Naive thymus-derived CD8-positive, alpha-beta T cell (primary cell): ENCODE measurements at regions not wholly inside any gene's neighbourhood (a gene's known extent, or its start where the extent isn't known, plus 50 kb on each side); places are given as distances from the start of the nearest gene placed in this dataset.

Source experiments
- ATAC-seq, 2 donors: fragments of 150-1000 bp; cut with Tn5 transposase in 1 of 2; sonication (Bioruptor Pico), chemical (Tn5 transposase) in 1 of 2; 1 replicate in 1 of 2; 2 replicates in 1 of 2; pipeline ENCODE4 v1.10.0; 2021; ENCODE audit warnings: mild to moderate bottlenecking in 2 of 2, moderate library complexity in 2 of 2
- POLR2A ChIA-PET: fragments of 350-600 bp; sonication (Branson Sonifier 250); formaldehyde crosslinking; loops from one replicate; lab custom pipeline; 2021; ENCODE audit warnings: antibody characterized with exemption; lab: Charles Lee
- DNase-seq, 10 donors: peaks; one replicate each; pipeline versions ENCODE4 v3.0.0 to v3.0.0-alpha.2; 2020 to 2022
- H3K27ac Mint-ChIP-seq, 10 donors: one replicate each; pipeline ENCODE4 v1.8.0; 2020 to 2022; ENCODE audit warnings: mild to moderate bottlenecking in 10 of 10, mixed read lengths in 10 of 10, moderate library complexity in 4 of 10, inconsistent platforms in 1 of 10
- H3K27me3 Mint-ChIP-seq, 5 donors: one replicate each; pipeline ENCODE4 v1.8.0; 2021 to 2022; ENCODE audit warnings: mixed read lengths in 5 of 5
- H3K36me3 Mint-ChIP-seq, 3 donors: one replicate each; pipeline ENCODE4 v1.8.0; 2020 to 2022; ENCODE audit warnings: mixed read lengths in 3 of 3, mild to moderate bottlenecking in 2 of 3, inconsistent platforms in 1 of 3
- H3K4me1 Mint-ChIP-seq, 4 donors: one replicate each; pipeline ENCODE4 v1.8.0; 2021 to 2022; ENCODE audit warnings: mixed read lengths in 4 of 4
- H3K4me3 Mint-ChIP-seq, 10 donors: one replicate each; pipeline ENCODE4 v1.8.0; 2020 to 2022; ENCODE audit warnings: mild to moderate bottlenecking in 10 of 10, mixed read lengths in 10 of 10, moderate library complexity in 6 of 10, inconsistent platforms in 1 of 10
- H3K9me3 Mint-ChIP-seq, 9 donors: one replicate each; pipeline ENCODE4 v1.8.0; 2020 to 2022; ENCODE audit warnings: mixed read lengths in 9 of 9, mild to moderate bottlenecking in 3 of 9, inconsistent platforms in 1 of 9, moderate library complexity in 1 of 9

DNA sequence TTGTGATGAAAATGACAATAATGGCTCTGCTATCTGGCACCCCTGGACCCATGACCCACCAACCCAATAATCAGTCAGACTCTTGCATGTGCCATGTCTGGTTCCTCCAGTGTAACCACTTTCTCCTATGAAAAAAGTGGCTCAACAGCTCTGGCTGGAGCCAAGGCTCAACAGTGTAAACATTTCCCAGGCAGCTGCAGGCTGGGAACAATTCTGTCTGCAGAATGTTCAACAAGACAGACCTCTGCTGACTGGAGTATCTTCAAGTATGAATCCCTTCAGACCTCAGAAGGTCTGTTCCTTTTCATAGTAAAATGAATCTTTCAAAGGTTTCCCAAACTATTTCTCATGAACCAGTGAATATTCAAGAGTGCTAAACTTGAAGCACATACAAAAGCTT lies 410.1 kb upstream of the HTR2A start:
- Mint-ChIP-seq H3K27ac (no peak overlapping the region), H3K36me3 (peaks cover 0 to 13% (median 0%) of the 10 kb centered on the region in 3 donors), H3K4me3 (no peak overlapping the region)

DNA sequence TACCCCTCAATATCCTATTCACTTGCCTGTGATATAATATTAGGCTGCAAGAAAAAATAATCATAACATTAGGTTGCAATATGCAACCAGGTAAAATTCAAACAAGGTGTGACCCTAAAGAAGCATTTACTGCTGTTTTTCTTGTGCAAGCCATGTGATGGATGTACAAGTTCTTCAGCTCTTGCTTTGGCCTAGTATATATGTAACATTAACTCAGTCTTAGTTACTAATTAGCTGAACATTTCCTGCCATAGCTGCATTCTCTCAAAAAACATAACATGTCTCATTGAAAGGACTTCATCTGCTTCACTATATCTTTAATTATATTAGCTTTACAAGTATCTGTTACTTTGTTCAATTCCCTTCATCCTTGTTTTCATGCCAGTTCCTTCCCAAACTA lies 406.8 kb upstream of the HTR2A start:
- H3K4me3 Mint-ChIP-seq: no peak overlapping the region
- H3K36me3 Mint-ChIP-seq: no peaks in the 10 kb centered on the region
- no peaks in the 10 kb centered on the region for H3K4me1 Mint-ChIP-seq
- ATAC-seq (no peak), DNase-seq (no peak)
- POLR2A ChIA-PET: no interaction called here
- peaks cover 0 to 7% (median 0%) of the 10 kb centered on the region in 5 donors for H3K27me3 Mint-ChIP-seq
- H3K9me3 Mint-ChIP-seq: peaks cover 0 to 9% (median 0%) of the 10 kb centered on the region in 9 donors
- H3K27ac Mint-ChIP-seq: no peak overlapping the region

More for the DNA sequence above, 410.1 kb upstream of the HTR2A start:
- H3K4me1 Mint-ChIP-seq: no peaks in the 10 kb centered on the region
- no peak for ATAC-seq
- peaks cover 0 to 34% (median 13%) of the 10 kb centered on the region in 9 donors for H3K9me3 Mint-ChIP-seq
- DNase-seq: no peak
- peaks cover 0 to 14% (median 0%) of the 10 kb centered on the region in 5 donors for H3K27me3 Mint-ChIP-seq
- POLR2A ChIA-PET: no interaction called here

DNA sequence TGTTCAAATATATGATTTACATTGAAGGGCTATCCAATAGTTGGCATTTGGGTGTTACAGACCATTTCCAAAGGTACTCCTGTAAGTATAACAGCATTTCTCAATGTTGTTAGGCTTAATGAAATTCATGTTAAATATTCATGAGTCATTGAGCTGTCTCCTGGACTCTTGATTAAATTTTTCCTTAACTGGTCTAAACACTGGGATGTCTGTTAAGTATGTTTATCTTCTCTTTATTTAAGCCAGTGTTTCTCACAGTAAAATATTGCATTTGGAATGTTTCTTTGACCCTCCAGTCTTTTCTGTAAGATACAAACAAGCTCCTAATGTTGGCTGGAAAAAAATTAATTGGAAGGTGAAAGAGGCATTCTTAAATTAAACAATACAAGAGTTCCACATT lies 402.5 kb upstream of the HTR2A start:
- no peak overlapping the region for H3K4me3 Mint-ChIP-seq
- ATAC-seq: no peak
- H3K4me1 Mint-ChIP-seq: no peaks in the 10 kb centered on the region
- no peak for DNase-seq
- no peak overlapping the region for H3K27ac Mint-ChIP-seq
- no peaks in the 10 kb centered on the region for H3K36me3 Mint-ChIP-seq
- peaks cover 0 to 10% (median 0%) of the 10 kb centered on the region in 5 donors for H3K27me3 Mint-ChIP-seq
- peaks cover 0 to 4% (median 0%) of the 10 kb centered on the region in 9 donors for H3K9me3 Mint-ChIP-seq
- POLR2A ChIA-PET: no interaction called here

DNA sequence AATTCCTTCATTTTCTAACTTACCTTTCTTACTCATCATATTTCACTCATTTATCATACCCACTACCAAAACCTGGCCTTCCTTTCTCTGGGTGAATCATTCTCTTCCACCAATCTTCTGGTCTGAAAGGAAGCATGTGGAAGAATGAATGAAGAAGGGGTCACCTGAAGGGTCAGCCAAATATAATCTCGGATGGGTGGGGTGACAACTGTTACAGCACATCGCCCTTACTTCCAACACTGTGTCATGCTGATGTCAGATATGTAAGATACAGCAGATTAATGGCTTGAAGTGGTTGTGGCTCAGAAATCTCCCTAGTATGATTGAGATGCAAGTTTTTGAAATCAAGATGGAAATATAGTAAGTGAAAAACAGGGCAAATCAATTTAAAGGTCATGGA lies 401.7 kb upstream of the HTR2A start:
- H3K4me3 Mint-ChIP-seq: no peak overlapping the region
- no peak overlapping the region for H3K27ac Mint-ChIP-seq
- no peak for ATAC-seq
- no peaks in the 10 kb centered on the region for H3K36me3 Mint-ChIP-seq
- peaks cover 0 to 10% (median 0%) of the 10 kb centered on the region in 5 donors for H3K27me3 Mint-ChIP-seq
- peaks cover 0 to 4% (median 0%) of the 10 kb centered on the region in 9 donors for H3K9me3 Mint-ChIP-seq
- DNase-seq: no peak
- POLR2A ChIA-PET: no interaction called here
- H3K4me1 Mint-ChIP-seq: no peaks in the 10 kb centered on the region

DNA sequence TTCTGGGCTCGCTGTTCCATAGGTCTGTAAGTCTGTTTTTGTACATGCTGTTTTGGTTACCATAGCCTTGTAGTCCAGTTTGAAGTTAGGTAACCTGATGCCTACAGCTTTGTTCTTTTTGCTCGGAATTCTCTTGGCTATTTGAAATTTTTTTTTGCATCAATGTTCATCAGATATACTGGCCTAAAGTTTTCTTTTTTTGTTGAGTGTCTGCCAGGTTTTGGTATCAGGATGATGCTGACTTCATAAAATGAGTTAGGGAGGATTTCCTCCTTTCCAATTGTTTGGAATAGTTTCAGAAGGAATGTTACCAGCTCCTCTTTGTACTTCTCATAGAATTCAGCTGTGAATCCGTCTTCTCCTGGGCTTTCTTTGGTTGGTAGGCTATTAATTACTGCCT lies 397.8 kb upstream of the HTR2A start:
- POLR2A ChIA-PET: no interaction called here
- ATAC-seq (no peak), DNase-seq (no peak)
- peaks cover 0 to 4% (median 0%) of the 10 kb centered on the region in 5 donors for H3K27me3 Mint-ChIP-seq
- peaks cover 0 to 4% (median 0%) of the 10 kb centered on the region in 9 donors for H3K9me3 Mint-ChIP-seq
- H3K27ac Mint-ChIP-seq: no peak overlapping the region
- no peaks in the 10 kb centered on the region for H3K4me1 Mint-ChIP-seq
- no peak overlapping the region for H3K4me3 Mint-ChIP-seq
- H3K36me3 Mint-ChIP-seq: no peaks in the 10 kb centered on the region

DNA sequence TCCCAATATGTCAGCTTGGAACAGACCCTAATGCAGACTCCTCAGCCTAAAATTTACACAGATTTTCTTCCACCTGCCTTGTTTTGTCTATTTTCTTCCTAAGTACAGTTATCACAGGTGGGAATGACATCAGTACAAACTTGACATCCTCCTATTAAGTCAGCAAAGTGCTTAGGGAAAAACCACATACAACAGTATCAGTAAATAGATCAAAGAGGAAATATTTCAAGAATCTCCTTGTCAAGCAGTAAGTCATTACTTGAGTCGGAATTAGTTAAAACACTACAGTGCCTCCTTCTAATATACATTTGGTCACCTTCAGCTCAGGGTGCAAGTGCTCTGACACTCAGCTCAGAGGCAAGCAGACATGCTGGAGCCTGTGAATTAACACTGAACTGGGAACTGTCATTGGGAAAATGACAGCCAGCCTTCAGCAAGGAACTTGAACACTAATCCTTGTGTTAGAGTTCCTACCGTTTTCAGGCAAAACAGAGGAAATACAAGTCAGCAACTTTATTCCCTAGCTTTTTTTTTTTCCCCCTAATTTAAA lies 394.3 kb upstream of the HTR2A start:
- H3K27me3 Mint-ChIP-seq: peaks cover 0 to 4% (median 0%) of the 10 kb centered on the region in 5 donors
- POLR2A ChIA-PET: no interaction called here
- DNase-seq: no peak
- H3K27ac Mint-ChIP-seq: no peak overlapping the region
- H3K4me3 Mint-ChIP-seq: no peak overlapping the region
- no peak for ATAC-seq
- peaks cover 0 to 8% (median 0%) of the 10 kb centered on the region in 9 donors for H3K9me3 Mint-ChIP-seq
- H3K4me1 Mint-ChIP-seq: no peaks in the 10 kb centered on the region
- H3K36me3 Mint-ChIP-seq: no peaks in the 10 kb centered on the region

DNA sequence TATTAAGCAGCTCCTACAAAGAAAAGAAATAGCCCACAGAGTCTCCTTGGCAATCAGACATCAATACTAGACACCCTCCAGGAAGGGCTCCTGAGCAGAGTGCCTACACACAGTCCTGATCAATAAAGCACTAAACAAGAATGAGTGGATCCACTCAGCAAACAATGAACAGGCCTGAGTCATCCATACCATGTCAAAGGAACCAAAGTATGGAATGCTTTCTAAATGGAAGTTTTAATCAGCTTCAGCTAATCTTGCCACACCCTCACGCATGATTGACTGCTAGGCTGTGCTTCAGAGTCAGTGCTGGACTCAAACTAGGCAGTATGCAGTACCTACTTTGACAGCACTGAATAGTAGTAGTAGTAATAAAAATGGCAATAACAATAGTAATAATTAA lies 392.7 kb upstream of the HTR2A start:
- Mint-ChIP-seq H3K27me3 (peaks cover 0 to 4% (median 0%) of the 10 kb centered on the region in 5 donors), H3K9me3 (peaks cover 0 to 8% (median 0%) of the 10 kb centered on the region in 9 donors), H3K4me1 (no peaks in the 10 kb centered on the region), H3K4me3 (no peak overlapping the region), H3K27ac (no peak overlapping the region), H3K36me3 (no peaks in the 10 kb centered on the region)
- ATAC-seq (no peak), DNase-seq (no peak)
- POLR2A ChIA-PET: no interaction called here

DNA sequence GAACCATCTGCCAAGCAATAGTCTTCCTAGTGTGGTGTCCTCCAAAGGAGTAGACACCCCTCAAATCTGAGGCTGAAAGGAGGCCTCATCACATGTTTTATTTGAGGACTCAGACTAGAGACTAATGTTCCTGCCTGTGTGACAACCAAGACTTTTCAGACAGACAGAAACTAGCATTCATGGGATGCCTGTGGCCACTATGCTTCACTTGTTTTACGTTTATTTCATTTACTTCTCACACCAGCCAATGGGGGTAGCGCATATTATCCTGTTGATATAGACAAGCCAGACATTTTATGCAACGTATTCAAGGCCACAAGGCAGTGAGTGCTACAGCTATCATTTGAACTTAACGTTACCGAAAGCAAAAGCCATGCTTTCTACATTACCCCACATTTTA lies 391.7 kb upstream of the HTR2A start:
- H3K4me1 Mint-ChIP-seq: no peaks in the 10 kb centered on the region
- POLR2A ChIA-PET: no interaction called here
- DNase-seq (no peak), ATAC-seq (no peak)
- H3K4me3 Mint-ChIP-seq: no peak overlapping the region
- H3K36me3 Mint-ChIP-seq: no peaks in the 10 kb centered on the region
- H3K9me3 Mint-ChIP-seq: peaks cover 0 to 8% (median 0%) of the 10 kb centered on the region in 9 donors
- H3K27ac Mint-ChIP-seq: no peak overlapping the region
- H3K27me3 Mint-ChIP-seq: peaks cover 0 to 4% (median 0%) of the 10 kb centered on the region in 5 donors

DNA sequence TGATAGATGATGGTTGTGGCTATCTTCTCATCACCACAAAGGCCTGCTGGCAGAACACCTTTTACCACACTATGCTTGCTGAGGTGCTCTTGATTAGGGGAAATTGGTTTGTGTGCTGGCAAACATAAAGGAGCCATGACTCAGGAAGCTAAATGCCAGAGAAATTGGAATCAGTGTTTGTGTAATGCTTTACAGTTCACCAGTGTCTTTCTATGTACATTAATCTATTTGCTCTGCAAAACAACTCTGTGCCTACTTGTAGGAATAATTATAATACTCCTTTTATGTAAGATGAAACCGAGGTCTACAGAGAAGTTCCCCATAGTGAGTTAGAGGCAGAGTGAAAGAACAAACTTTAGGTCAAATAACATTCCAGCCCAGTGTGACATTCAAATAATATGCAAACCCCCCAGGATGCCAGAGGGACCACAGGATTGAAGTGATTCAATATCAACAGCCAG lies 390.5 kb upstream of the HTR2A start:
- H3K27ac Mint-ChIP-seq: no peak overlapping the region
- DNase-seq: no peak
- POLR2A ChIA-PET: no interaction called here
- no peaks in the 10 kb centered on the region for H3K36me3 Mint-ChIP-seq
- H3K4me3 Mint-ChIP-seq: no peak overlapping the region
- ATAC-seq: no peak
- H3K27me3 Mint-ChIP-seq: peaks cover 0 to 4% (median 0%) of the 10 kb centered on the region in 5 donors
- H3K4me1 Mint-ChIP-seq: no peaks in the 10 kb centered on the region
- peaks cover 0 to 17% (median 0%) of the 10 kb centered on the region in 9 donors for H3K9me3 Mint-ChIP-seq

DNA sequence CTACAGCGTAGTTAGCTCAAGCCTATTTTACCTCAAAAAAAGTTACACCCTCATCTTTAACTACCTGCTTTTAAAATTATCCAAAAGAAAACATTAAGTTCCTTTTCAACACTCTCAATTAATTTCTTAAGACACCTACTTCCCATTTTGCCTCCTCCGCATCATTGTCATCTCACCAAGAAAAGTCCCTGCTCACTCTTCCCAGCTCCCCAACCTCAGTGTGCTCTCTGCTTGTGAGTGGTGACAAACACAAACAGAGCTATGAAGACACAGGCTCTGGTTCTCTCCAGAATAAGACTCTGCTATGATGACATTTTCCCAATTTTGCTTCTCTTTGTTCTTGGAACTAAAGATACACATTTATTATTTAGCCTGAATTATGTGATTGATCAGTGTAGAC lies 385.1 kb upstream of the HTR2A start:
- no peaks in the 10 kb centered on the region for H3K4me1 Mint-ChIP-seq
- POLR2A ChIA-PET: no interaction called here
- no peak for ATAC-seq
- H3K4me3 Mint-ChIP-seq: no peak overlapping the region
- H3K27me3 Mint-ChIP-seq: peaks cover 0 to 4% (median 0%) of the 10 kb centered on the region in 5 donors
- H3K27ac Mint-ChIP-seq: no peak overlapping the region
- H3K36me3 Mint-ChIP-seq: no peaks in the 10 kb centered on the region
- peaks cover 0 to 12% (median 0%) of the 10 kb centered on the region in 9 donors for H3K9me3 Mint-ChIP-seq
- no peak for DNase-seq

DNA sequence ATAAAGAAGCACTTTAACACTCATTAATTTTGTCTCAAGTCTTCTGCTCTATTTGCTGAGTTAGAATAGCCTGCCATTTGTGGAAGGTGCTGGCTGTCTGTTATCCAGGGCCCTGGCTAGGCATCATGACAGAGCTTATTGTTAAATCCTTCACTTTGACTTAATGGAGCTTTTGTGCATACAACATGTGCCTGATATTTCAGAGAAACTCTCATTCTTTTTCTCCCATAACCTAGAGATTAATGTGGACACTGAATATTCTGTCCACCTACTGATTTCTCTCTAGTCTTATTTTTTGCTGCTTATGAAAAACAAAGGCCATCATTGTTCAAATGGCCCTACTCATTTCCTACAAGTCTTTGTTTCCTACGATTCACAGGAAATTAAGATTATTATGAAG lies 383.1 kb upstream of the HTR2A start:
- DNase-seq (no peak), ATAC-seq (no peak)
- Mint-ChIP-seq H3K27ac (no peak overlapping the region), H3K36me3 (no peaks in the 10 kb centered on the region), H3K9me3 (peaks cover 0 to 9% (median 0%) of the 10 kb centered on the region in 9 donors), H3K4me3 (no peak overlapping the region), H3K4me1 (no peaks in the 10 kb centered on the region), H3K27me3 (peaks cover 0 to 8% (median 3%) of the 10 kb centered on the region in 5 donors)
- POLR2A ChIA-PET: no interaction called here

DNA sequence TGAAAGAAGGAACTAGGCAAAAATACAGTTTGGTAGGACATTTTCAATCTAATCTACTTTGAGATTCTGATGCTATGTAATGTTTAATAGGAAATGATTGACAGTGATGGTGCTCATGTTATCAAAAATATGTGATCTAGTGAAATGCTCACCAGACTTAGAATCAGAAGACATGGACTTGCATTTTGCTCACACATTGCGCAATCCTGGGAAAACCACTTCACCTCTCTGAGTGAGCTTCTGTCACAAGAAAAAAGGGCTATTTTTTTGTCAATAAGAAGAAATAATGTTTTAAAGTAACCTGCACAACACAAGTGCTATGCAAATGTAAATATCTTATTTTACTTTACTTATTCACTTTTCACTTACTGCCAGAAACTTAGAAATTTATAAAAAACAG lies 380.9 kb upstream of the HTR2A start:
- H3K27me3 Mint-ChIP-seq: peaks cover 0 to 13% (median 4%) of the 10 kb centered on the region in 5 donors
- ATAC-seq: no peak
- H3K27ac Mint-ChIP-seq: no peak overlapping the region
- no peaks in the 10 kb centered on the region for H3K4me1 Mint-ChIP-seq
- H3K9me3 Mint-ChIP-seq: peaks cover 0 to 4% (median 0%) of the 10 kb centered on the region in 9 donors
- H3K4me3 Mint-ChIP-seq: no peak overlapping the region
- DNase-seq: no peak
- POLR2A ChIA-PET: no interaction called here
- no peaks in the 10 kb centered on the region for H3K36me3 Mint-ChIP-seq

DNA sequence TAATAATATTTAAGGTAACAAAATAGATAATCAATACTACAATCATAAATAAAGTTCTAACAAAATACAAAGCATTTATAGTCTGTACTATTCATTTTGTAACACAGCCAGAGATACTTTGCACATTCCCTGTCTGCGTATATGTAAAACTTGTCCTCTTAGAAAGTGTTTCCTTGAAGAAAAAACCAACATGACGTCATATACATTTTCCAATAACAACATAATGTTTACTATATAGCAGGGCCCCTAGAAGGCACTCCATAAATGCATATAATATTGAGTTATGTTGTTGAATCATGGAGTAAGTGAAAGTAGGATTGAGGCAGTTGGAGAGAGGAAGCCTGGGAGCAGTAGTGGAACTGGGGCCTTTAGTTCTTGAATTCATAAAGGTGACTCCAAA lies 371.4 kb upstream of the HTR2A start:
- Mint-ChIP-seq H3K4me3 (no peak overlapping the region), H3K36me3 (no peaks in the 10 kb centered on the region), H3K9me3 (peaks cover 0 to 14% (median 4%) of the 10 kb centered on the region in 9 donors), H3K27ac (no peak overlapping the region), H3K27me3 (peaks cover 0 to 7% (median 3%) of the 10 kb centered on the region in 5 donors), H3K4me1 (no peaks in the 10 kb centered on the region)
- POLR2A ChIA-PET: no interaction called here
- ATAC-seq: no peak
- no peak for DNase-seq

DNA sequence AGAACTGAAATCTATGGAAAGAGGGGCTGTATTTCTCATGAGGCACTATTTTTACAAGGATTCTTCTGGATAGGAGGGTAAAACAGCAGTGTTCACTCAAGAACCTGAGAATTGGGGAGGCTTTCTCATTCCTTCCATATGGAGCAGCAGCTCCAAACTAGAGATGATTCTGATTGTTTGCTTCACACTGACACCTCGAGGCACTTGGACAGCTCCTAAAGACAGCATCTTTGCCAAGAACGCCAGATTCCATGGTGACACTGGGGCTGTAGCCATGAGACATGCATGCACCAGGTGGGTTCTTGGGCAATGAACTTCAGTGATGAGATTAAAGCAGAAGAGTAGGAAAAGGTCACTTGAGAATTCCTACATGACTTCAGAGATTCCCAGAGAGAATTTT lies 361.5 kb upstream of the HTR2A start:
- Mint-ChIP-seq H3K9me3 (peaks cover 0 to 5% (median 0%) of the 10 kb centered on the region in 9 donors), H3K4me3 (no peak overlapping the region), H3K4me1 (no peaks in the 10 kb centered on the region), H3K27me3 (peaks cover 0 to 3% (median 0%) of the 10 kb centered on the region in 5 donors), H3K27ac (no peak overlapping the region), H3K36me3 (no peaks in the 10 kb centered on the region)
- ATAC-seq (no peak), DNase-seq (no peak)
- POLR2A ChIA-PET: no interaction called here
